Suppressor macrophage (primary cell): ENCODE measurements at regions not wholly inside any gene's neighbourhood (a gene's known extent, or its start where the extent isn't known, plus 50 kb on each side); places are given as distances from the start of the nearest gene placed in this dataset.
A peak's percentile ranks its signal among the peaks of the same experiment; 100 is the strongest.
"Not testable (repeated sequence)": the region's sequence is repeated elsewhere in the genome, so short reads cannot be mapped to it uniquely, and the experiment has no call there.

ENCODE experiments used
- DNase-seq, 4 experiments: peaks; one replicate each; pipeline ENCODE4 v3.0.0-alpha.2; 2020 to 2022

DNA sequence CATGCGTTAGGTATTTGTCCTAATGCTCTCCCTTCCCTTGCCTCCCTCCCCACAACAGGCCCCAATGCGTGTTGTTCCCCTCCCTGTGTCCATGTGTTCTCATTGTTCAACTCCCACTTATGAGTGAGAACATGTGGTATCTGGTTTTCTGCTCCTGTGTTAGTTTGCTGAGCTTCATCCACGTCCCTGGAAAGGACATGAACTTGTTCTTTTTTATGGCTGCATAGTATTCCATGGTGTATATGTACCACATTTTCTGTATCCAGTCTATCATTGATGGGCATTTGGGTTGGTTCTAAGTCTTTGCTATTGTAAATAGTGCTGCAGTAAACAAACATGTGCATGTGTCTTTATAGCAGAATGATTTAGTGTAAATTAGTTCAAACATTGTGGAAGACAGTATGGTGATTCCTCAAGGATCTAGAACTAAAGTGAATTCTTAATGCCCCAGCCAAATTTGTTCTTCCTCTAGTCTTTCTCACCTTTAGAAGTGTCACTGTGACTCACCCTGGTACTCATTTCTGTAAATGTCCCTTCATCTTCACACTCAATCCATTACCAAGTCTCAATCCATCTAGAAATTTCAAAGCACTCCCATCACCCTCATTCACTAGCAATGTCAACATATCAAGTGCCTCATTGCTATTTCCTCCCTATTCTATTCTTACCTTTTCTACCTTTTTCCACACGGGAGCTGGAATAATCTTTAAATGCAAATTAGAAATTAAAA lies 123.9 kb downstream of the MREG start:
- not testable (repeated sequence) for DNase-seq

DNA sequence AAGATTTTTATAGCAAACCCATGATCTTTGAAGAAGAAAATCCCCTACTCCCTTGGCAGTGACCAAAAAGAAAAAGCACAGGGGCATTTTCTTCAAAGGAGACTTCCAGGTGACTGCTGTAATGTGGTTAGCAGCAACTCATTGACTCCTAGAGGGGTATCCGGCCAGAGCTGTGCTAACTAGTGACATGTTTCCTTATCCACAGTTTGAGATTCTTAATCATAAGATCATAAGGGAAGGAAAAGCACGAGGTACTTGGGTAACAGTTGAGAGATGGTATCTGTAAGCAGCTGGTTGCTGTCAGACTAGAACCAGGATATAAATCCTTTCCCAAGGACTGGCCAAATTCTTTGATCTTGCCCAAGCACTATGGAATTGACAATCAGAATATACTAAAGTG lies 124.7 kb downstream of the MREG start:
- DNase-seq: peak; percentile 47 to 78 (median 69)

DNA sequence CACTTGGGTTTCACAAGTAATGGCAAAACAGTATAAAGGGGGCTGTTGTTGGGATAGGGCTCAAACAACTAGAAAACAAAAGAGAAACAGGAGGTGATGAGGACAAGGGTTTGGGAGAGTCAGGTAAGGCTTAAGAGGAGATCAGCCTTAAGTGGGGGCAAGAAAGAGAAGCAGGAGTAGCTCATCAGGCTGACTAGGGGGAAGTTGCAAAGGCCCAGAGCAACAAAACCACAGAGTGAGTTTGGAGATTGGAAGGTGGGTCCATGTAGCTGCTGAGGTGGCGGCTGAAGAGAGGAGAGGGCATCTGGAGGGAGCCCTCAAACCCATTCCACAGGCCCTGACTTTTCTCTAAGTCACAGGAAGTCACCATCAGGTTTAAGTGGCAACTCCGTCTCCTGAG lies 126.0 kb downstream of the MREG start:
- peak in 2 of 4 experiments; percentile 33 to 43 for DNase-seq

DNA sequence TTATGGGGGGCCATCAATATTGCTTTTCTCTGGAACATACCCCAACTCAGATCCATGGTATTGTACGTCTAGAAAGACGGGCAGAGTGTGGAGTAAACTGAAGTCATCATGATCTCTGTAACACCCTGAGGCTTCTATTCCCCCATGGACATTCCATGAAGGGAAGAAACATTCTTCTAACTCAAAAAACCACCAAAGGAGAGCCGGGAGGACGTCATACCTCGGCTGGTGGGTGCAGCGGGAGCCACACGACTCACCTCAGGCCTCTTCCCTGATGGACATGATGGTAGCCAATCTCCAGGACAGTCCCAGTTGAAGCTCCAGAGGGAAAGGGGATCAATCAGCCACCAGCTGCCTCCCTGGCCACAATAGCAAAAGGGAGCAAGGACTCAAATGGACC lies 127.3 kb downstream of the MREG start:
- no peak for DNase-seq

DNA sequence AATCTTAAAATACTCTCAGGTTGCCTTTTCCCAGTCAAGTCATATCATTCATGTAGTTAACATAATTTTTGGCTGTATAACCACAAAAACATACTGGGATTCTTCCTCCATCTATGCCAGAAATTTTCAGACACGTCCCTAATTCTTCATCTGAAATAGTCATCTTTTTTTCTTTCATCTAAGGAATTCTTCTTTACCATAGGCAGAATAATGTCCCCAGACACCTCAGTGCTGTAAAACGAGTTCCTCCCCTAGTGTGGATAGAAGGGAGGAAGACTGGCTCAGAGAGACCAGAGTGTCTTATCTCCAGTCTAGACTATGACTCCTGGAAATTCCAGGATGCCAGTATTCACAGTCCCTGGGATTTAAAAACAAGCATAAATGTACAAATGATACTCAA lies 127.8 kb downstream of the MREG start:
- no peak for DNase-seq

DNA sequence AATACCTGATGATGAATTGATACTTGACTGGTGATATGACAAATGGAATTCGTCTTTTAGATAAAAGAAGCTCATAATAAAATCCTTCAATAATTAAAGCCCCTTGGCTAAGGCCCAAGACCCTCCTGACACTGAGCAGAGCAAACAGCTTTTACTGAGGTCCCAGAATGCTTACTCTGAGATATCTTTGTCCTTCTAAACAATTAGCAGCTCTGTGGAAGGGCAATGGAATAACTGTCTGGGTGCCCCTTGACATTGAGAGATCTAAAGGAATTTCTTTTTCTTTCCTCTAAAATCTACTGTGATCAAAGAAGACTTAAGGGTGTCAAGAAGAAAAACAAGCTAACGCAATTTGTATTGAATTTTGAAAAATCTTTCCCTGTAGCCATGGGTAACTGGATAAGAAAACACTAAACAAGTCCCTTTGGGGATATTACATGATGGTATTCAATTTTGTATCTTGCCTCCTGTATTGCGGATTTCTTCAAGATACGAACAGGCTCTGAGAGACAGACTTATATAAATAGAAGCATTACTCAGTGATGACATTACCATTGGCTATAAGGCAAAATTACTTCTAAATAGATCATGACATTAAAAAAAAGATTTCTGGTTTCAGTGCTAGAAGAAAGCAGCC lies 128.8 kb downstream of the MREG start:
- DNase-seq: no peak

DNA sequence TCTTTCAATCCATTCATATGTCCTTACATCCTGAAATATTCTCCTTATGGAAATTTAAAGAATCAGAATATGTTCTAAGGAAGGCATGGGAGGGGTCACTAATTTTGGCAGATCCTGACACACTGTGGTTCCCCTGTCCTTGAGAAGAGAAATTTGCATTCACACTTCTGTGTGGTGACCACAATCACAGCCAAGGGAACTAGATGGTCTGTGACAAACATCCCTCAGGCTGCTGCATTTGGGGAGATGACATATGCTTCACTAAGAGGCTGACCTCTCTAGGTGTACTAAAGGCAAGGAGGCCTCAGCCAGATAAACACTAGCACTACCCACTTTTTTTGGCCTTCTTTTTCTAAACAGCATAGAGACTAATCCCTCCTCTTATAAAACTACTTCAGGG lies 129.6 kb downstream of the MREG start:
- DNase-seq: no peak

DNA sequence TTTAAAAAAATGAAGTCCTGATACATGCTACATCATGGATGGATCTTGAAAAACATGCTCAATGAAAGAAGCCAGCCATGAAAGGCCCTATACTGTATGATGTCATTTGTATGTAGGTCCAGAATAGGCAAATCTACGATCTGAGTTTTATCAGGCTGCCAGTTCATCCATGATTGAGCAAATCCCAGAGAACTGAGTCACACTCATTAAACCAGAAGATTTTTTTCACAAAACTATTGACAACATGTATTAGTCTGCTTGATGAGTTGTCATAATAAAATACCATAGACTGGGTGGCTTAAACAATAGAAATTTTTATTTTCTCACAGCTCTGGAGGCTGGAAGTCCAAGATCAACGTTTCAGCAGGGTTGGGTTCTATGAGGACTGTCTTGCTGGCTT lies 130.7 kb downstream of the MREG start:
- no peak for DNase-seq

DNA sequence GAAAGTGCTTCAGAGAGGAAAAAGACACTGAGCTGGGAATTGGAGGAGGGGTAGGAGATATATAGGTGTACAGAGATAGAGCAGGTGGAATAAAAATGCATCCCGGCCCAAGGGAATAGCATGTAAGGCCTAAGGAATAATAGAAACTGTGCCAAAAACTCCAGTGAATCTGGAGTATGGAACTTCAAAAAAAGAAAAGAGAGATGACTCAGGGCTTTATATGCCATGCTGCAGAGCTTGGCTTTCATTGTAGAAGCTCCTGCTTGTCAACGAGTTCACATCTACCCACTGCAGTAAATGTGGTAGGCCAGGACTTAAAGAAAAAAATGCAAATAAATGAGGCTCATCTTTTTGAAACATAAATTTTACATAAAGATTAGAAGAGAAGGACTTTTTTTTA lies 131.8 kb downstream of the MREG start:
- no peak for DNase-seq

DNA sequence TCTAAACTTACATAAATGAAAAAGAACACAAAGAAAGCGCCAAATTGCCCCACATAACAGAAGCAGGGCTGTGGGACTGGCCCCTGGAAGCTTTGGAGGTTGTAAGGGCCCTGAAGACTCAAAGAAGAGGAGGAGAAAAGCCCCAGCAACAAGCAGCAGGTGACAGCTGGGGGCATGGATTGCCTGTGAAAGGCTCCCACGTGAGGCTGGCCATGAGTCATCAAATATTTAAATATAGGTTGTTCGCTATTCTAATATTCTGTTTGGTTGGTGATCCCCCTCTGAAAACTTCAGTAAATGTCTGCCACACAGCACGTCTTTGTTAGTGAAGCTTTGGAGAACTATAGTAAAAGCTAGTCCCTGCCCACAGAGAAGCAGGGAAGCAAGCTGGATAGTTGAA lies 132.4 kb downstream of the MREG start:
- peak in 1 of 4 experiments; percentile 36 for DNase-seq

DNA sequence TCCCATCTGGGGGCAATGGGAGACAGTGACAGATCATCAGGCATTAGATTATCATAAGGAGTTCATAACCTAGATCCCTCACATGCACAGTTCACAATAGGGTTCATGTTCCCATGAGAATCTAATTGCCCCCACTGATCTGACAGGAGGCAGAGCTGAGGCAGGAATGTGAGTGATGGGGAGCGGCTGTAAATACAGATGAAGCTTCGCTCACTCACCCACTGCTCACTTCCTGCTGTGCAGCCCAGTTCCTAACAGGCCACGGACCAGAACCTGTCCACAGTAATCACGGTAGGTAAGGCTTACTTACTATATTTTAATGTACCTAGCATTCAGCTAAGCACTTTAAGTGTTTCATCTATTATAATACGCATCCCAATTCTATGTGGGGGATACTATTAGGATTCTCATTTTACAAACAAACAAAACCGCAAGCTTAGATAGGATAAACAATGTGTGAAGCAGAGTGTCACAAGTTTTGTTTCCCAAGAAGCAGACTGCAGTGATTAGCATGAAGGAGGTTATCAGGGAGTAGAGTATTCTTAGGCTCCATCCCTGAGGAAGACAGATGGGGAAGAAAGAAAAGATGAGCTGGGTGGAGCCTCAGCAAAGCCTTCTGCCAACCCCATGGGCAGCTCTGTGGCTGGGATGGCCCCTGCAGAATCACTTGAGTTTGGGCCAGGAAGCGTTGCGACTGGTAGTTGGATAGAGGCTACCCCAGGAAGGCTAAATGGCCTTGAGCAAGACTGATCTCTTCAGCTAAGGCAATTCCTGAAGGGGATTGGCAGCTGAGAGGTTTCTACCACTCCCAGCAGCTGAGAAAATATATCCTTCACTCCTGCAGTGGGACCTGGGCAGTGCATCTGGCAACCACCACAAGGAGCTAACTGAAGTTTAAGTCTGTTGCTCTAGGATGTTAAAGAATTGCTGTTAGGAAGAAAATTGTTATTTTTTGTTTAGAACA lies 133.1 kb downstream of the MREG start:
- no peak for DNase-seq

DNA sequence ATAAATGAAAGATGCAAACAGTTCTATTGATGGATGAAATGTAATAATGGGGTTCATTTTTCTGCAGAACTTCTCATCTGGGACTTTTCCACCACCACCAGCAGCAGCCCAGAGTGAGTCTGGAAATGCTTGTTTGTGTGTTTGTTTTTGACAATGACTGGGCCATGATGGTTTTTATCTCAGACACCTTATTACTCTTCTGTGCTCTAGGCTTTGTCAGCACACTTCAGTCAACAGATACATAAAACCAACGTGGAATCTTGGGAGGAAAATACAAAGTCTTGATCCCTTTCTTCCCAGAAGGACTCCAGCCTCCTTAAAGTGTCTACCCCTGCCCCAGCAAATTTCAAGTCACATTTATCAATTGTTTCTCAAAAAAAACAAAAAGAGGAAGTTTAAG lies 134.0 kb downstream of the MREG start:
- no peak for DNase-seq

DNA sequence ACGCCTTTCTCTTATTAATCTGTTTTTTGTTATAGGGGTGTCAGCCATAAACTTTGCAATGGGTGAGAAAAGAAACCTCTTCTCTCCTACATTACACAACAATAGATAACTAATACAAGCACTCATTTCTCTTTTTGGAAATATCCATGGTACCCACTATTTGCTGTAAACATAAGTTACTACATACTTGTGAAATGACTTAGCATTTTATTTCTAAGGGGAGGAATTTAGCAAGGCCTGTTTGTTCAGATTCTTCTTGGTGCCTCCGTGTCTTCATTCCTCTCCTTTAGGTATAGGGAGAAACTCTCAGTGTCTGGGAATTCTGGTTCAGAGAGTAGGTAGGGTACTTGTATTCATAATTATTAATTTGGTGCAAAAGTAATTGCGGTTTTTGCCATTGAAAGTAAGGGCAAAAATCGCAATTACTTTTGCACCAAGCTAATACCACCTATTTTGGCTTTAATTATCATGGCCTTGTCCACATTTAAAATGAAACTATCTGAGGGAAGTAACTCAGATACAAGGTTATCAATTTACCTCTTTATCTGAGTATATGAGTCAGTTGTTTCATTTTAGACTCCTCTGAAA lies 134.8 kb downstream of the MREG start:
- DNase-seq: peak in 2 of 4 experiments; percentile 28 to 38

DNA sequence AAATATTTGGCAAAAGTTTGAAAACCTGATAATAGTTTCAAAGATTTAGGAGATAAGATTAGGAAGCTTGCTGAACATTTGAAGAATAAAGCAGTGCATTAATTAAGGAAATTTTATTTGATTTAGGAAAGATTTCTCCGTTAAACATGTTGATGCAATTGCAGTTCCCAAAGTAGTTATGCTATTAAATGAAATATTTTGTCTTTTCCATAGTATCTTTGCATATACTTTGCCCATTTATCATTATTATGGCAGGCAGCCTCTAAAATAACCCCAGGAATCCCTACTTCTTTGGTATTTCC lies 136.5 kb downstream of the MREG start:
- DNase-seq: no peak

DNA sequence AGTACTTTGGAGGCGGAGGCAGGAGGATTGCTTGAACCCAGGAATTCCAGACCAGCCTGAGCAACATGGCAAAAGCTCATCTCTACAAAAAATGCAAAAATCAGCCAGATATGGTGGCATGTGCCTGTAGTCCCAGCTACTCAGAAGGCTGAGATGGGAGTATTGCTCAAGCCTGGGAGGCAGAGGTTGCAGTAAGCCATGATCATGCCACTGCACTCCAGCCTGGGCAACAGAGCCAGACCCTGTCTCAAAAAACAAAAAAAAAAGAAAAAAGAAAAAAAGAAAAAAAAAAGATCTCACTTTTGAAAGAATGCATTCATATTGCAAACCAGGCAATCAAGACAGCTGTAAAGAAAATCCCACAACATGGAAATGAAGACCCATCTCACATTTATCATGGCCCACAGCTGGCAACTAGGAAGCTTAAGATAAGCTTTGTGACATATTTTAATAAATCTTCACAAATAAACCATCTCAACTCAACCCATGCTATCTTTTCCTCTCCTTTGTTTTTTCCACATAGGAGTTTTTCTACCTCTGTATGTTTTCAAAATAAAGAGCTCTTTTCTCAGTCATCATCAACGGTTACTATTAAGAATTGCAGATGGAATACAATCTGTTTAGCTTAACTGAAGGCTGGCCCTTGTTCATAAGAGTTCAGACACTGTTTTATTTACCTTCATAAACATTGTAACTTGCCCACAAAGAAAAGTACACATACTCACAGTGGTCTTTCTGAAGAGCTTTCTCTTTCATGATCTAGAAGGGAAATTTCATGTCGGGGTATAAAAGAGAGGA lies 137.0 kb downstream of the MREG start:
- no peak for DNase-seq

DNA sequence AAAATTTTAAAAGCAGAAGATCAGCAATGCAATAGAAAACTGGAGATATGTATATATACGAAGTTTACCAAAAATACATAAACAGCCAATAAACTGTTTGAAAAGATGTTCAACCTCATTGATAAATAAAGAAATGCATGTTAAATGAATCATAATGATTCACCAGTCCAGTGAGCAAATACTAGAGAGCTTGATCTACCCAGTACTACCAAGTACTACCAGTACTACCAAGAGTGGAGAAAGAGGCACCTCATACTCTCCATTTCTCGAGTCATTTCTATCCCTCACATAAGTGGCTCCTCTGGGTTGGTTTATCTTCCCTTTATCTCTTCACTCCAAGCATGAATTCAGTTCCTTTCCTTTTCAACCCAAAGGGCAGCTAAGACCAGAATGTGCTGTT lies 138.9 kb downstream of the MREG start:
- DNase-seq: no peak

DNA sequence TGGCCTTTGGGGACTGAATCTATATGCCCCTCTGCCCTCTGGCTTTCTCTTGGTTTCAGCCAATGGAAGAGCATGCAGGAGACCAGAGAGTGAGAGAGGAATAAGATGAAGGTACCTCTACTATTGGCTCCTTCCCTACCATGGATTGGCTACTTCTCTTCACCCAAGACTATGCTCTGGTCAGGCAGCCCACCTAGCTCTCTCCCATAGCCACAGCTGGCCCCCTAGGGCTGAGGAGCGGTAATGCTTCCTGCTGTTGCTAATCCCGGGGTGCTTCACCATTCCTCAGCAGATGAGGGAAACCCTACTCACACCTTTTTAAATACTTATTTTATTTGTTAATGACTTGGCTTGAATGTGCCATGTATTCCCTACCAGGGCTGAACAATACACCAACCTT lies 142.4 kb downstream of the MREG start:
- no peak for DNase-seq

DNA sequence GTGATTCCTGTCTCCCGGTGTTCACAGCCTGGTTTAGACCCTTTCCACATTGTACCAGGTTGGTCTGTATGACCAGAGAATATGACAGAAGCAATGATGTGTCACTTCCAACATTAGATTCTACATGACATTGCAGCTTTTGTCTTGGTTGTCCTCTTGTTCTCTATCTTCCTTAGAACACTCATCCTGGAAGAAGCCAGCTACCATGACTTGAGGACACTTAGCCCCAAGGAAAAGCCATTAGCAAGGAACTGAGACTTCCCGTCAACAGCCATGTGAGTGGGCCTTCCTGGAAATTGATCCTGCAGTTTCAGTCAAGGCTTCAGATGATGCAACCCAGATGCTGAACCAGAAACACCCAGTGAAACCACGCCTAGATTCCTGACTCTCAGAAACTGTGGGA lies 143.3 kb downstream of the MREG start:
- DNase-seq: peak in 3 of 4 experiments; percentile 26 to 39 (median 28)

DNA sequence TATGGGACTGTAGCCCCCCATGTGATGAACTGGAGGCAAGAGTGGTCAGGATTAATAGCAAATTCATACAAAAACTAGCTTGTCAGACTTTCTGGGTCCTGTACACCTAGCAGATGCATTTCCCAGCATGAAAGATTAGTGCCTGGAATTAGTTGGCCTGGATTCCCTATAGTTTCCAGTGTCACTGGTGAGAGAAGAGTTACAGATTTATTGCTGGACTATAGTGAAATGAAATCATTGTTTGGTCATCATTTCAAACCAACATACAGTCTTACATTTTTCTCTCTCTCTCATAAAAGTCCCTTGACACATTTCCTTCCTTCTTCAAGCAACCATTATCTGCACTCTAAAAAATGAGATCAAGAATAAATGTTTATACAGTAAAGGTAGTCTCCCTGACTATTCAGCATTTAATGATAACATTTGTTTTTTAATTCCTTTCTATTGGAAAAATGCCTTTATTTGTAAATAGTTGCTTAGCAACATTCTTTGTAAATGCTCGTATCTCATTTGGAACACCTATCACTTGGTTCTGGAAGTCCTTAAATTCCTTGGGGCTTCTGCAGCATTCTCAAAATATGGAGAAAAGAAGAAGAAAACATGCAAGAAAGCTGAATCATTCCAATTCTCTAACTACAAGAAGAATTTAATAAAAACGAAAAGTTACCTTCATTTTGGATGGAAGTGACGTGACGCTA lies 144.4 kb downstream of the MREG start:
- DNase-seq: no peak

DNA sequence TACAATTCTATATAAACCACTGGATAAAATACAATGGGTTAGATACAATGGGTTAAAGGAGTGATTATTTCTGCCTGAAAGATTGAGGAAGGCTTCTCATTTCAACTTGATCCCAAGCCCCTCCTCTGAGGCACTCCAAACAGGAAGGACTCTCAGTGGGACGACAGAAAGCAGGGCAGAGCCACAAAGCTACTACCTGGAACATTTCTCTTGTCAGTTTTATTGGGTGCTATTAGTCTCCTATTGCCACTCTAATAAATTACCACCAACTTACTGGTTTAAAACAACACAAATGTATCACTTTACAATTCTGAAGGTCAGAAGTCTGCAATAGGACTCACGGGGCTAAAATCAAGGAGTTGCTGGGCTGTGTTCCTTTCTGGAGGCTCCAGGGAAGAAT lies 146.7 kb downstream of the MREG start:
- no peak for DNase-seq

DNA sequence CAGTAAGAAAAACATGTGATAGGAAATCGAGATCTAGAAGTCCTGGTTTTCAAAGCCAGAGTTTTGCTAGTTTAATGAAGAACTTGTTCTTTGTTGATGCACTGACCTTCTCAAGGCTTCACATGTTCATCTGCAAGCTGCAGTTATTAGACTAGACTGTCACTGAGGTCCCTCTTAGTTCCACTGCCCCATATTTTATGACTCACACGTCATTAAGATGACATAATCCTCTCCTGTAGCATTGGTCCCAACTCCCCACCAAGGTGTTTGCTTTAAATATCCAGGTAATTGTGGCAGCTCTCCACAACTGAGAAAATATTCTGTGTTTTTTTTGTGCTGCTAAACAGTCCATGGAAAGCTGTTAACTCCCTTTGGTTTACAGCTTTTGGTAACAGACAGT lies 149.7 kb downstream of the MREG start:
- DNase-seq: no peak

DNA sequence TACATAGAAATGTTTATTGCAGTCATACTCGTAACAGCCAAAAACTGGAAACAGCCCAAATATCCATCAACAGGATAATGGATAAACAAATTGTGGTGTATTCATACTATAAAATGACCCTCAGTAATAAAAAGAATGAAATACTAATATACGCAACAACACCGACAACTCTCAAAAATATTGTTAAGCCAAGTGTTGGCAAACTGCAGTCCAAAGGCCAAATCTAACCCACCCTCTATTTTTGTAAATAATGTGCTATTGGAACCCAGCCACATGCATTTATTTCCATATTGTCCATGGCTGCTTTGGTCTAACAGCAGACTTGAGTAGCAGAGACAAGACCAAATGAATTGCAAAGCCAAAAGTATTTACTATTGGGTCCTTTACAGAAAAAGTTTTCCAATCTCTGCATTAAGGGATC lies 151.0 kb downstream of the MREG start:
- DNase-seq: no peak
